ENCODE measurements at regions not wholly inside any gene's neighbourhood (a gene's known extent, or its start where the extent isn't known, plus 50 kb on each side); places are given as distances from the start of the nearest gene placed in this dataset.

DNA sequence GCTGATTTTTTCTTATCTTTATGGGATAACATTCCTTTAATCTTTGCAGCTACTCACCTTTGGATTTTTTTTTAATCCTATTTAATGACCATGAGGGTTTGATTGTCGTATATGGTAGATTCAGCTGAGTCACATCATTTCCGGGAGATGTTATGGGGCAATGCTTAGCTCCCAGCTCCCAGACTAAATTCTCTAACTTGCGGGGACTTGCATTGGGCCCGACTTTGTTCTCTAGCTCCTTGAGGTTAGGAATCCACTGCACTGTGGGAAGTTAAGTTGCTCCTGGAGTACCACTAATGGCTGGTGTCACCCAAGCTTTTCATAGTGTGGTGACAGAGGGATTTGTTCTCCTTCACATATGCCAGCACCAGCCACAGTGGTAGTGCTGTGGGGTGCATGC lies 287.4 kb downstream of the TECRL start:
- Histone ChIP-seq H3K27me3 (replicated peaks in 1 of 2; ENCODE audit: control insufficient read depth in 2 of 2, insufficient read depth in 2 of 2, low read length in 1 of 2) (no peaks in the 10 kb centered on the region), H3K36me3 (ENCODE audit: control insufficient read depth in 2 of 2, insufficient read depth in 2 of 2, low read length in 1 of 2) (no peaks in the 10 kb centered on the region), H2AFZ (ENCODE audit: control insufficient read depth, low read depth, low read length) (no peak overlapping the region), H3K27ac (ENCODE audit: control insufficient read depth, insufficient read depth) (no peak overlapping the region), H3K9ac (ENCODE audit: control insufficient read depth, insufficient read depth, low read length) (no peak overlapping the region), H3K9me3 (replicated peaks; ENCODE audit: control insufficient read depth, insufficient read depth, low read length) (no peaks in the 10 kb centered on the region), H3K4me2 (ENCODE audit: control insufficient read depth, insufficient read depth) (no peak overlapping the region), H3K4me1 (ENCODE audit: control insufficient read depth, insufficient read depth, low read length) (no peaks in the 10 kb centered on the region), H3K79me2 (ENCODE audit: control insufficient read depth, insufficient read depth, low read length) (no peaks in the 10 kb centered on the region), H3K4me3 (no peak overlapping the region), H4K20me1 (ENCODE audit: control insufficient read depth, insufficient read depth) (no peaks in the 10 kb centered on the region)
- in situ Hi-C loops (cut with MboI) (no loop called here), intact Hi-C loops (cut with micrococcal nuclease; ENCODE audit: unreplicated experiment) (no loop called here)
- SMC1A ChIA-PET (ENCODE audit: uncharacterized antibody, unreplicated experiment): no interaction called here
- CTCF ChIA-PET: no interaction called here
- no TSS peak for BruUV-seq (replicated peaks)
- ATAC-seq (no peak), FAIRE-seq (no peak), DNase-seq (ENCODE audit: low read depth, low spot score) (no peak)
- POLR2A ChIA-PET: no interaction called here
- RAD21 ChIA-PET (ENCODE audit: unreplicated experiment): no interaction called here
- TF ChIP-seq TARDBP (IDR thresholded peaks at IDR 0.05; ENCODE audit: borderline replicate concordance): no peak
- TF ChIP-seq, protein P1, sequence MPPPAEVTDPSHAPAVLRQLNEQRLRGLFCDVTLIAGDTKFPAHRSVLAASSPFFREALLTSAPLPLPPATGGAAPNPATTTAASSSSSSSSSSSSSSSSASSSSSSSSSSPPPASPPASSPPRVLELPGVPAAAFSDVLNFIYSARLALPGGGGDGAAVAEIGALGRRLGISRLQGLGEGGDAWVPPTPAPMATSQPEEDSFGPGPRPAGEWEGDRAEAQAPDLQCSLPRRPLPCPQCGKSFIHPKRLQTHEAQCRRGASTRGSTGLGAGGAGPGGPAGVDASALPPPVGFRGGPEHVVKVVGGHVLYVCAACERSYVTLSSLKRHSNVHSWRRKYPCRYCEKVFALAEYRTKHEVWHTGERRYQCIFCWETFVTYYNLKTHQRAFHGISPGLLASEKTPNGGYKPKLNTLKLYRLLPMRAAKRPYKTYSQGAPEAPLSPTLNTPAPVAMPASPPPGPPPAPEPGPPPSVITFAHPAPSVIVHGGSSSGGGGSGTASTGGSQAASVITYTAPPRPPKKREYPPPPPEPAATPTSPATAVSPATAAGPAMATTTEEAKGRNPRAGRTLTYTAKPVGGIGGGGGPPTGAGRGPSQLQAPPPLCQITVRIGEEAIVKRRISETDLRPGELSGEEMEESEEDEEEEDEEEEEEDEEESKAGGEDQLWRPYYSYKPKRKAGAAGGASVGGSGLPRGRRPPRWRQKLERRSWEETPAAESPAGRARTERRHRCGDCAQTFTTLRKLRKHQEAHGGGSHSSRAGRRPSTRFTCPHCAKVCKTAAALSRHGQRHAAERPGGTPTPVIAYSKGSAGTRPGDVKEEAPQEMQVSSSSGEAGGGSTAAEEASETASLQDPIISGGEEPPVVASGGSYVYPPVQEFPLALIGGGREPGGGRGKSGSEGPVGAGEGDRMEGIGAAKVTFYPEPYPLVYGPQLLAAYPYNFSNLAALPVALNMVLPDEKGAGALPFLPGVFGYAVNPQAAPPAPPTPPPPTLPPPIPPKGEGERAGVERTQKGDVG (CRISPR knock-in tag; IDR thresholded peaks at IDR 0.05): no peak
- TF ChIP-seq ZNF207 (IDR thresholded peaks at IDR 0.05; ENCODE audit: borderline replicate concordance): no peak
- no peak for TF ChIP-seq MEF2B (IDR thresholded peaks at IDR 0.05; ENCODE audit: partially characterized antibody, poor library complexity, severe bottlenecking)
- TF ChIP-seq IRF5 (IDR thresholded peaks at IDR 0.05; ENCODE audit: borderline replicate concordance): no peak
- TF ChIP-seq HDGF (IDR thresholded peaks at IDR 0.05): no peak
- TF ChIP-seq, protein P2, sequence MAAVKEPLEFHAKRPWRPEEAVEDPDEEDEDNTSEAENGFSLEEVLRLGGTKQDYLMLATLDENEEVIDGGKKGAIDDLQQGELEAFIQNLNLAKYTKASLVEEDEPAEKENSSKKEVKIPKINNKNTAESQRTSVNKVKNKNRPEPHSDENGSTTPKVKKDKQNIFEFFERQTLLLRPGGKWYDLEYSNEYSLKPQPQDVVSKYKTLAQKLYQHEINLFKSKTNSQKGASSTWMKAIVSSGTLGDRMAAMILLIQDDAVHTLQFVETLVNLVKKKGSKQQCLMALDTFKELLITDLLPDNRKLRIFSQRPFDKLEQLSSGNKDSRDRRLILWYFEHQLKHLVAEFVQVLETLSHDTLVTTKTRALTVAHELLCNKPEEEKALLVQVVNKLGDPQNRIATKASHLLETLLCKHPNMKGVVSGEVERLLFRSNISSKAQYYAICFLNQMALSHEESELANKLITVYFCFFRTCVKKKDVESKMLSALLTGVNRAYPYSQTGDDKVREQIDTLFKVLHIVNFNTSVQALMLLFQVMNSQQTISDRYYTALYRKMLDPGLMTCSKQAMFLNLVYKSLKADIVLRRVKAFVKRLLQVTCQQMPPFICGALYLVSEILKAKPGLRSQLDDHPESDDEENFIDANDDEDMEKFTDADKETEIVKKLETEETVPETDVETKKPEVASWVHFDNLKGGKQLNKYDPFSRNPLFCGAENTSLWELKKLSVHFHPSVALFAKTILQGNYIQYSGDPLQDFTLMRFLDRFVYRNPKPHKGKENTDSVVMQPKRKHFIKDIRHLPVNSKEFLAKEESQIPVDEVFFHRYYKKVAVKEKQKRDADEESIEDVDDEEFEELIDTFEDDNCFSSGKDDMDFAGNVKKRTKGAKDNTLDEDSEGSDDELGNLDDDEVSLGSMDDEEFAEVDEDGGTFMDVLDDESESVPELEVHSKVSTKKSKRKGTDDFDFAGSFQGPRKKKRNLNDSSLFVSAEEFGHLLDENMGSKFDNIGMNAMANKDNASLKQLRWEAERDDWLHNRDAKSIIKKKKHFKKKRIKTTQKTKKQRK (IDR thresholded peaks at IDR 0.05; ENCODE audit: low read depth, low read length): no peak
- TF ChIP-seq, protein P3, sequence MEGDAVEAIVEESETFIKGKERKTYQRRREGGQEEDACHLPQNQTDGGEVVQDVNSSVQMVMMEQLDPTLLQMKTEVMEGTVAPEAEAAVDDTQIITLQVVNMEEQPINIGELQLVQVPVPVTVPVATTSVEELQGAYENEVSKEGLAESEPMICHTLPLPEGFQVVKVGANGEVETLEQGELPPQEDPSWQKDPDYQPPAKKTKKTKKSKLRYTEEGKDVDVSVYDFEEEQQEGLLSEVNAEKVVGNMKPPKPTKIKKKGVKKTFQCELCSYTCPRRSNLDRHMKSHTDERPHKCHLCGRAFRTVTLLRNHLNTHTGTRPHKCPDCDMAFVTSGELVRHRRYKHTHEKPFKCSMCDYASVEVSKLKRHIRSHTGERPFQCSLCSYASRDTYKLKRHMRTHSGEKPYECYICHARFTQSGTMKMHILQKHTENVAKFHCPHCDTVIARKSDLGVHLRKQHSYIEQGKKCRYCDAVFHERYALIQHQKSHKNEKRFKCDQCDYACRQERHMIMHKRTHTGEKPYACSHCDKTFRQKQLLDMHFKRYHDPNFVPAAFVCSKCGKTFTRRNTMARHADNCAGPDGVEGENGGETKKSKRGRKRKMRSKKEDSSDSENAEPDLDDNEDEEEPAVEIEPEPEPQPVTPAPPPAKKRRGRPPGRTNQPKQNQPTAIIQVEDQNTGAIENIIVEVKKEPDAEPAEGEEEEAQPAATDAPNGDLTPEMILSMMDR (IDR thresholded peaks at IDR 0.05 in 2 of 3, conservative IDR thresholded peaks at IDR 0.05 in 1 of 3; ENCODE audit: control insufficient read depth in 2 of 3, extremely low read depth in 1 of 3, insufficient read depth in 1 of 3, low read depth in 3 of 3, low read length in 3 of 3): no peak
- no peak for TF ChIP-seq EZH2 (IDR thresholded peaks at IDR 0.05; ENCODE audit: borderline replicate concordance, control insufficient read depth, low read depth, low read length)
- WGBS (ENCODE audit: insufficient coverage, insufficient replicate concordance, low lambda C conversion rate, missing lambda C conversion rate): 60% methylated on average over 4 of the region's 4 CpGs

Data from GM12878 (cell line).